ENCODE measurements at regions not wholly inside any gene's neighbourhood (a gene's known extent, or its start where the extent isn't known, plus 50 kb on each side); places are given as distances from the start of the nearest gene placed in this dataset.
"Not testable (repeated sequence)": the region's sequence is repeated elsewhere in the genome, so short reads cannot be mapped to it uniquely, and the experiment has no call there.

DNA sequence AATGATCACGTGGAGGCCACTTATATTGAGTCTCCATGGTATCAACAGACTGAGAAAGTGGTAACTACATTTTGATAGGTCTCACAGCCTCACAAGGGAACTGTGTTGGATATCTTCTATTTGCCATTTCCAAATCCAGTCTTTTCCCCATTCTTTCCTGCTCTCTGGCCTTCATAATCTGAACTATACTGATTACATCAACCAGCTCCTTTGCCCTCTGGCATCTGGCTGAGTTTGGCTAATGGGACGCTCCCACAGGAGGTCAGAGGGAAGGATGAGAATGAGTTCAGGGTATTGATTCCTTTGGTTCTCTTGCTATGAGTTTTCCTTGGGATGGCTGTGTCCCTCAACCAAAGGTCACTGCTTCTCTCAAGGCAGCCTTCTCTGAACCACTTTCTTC is 152.6 kb downstream of the RTL9 start:
- no peak for DNase-seq (ENCODE audit: low read depth, low spot score)

DNA sequence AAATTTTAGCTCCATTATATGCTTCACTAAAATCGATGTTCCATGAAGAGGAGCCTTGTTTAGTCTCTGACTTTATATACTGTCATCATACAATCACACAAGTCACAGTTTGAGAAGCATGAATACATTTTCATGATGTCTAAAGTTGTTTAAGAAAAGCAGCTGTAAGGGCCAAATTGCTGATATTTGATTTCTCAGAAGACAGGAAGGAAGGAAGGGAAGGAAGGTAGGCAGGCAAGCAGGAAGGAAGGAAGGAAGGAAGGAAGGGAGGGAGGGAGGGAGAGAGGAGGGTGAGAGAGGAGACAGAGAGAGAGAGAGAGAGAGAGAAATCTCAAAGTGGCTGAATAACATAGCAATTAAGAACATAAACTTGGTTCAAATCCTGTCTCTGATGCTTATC is 153.7 kb downstream of the RTL9 start:
- no peak for DNase-seq (ENCODE audit: low read depth, low spot score)

DNA sequence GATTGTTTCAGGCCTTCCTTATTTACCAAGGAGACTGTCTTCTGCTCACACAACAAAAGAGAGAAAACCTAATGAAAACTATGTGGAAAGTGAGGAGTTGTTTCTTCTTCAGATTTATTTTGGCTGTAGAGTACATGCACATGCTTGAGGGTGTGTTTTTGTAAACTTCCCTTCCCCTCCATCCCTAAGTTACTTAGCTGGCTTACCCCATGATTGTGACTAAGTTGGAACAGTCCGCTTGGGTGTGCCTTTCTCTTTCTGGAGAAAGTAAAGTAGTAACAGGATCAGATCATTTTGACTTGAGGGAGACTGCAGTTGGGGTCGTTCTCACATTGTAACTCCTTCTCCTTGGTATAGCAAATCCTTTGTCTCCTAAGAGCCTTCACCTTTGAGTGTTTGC is 155.9 kb downstream of the RTL9 start:
- no peak for DNase-seq (ENCODE audit: low read depth, low spot score)

DNA sequence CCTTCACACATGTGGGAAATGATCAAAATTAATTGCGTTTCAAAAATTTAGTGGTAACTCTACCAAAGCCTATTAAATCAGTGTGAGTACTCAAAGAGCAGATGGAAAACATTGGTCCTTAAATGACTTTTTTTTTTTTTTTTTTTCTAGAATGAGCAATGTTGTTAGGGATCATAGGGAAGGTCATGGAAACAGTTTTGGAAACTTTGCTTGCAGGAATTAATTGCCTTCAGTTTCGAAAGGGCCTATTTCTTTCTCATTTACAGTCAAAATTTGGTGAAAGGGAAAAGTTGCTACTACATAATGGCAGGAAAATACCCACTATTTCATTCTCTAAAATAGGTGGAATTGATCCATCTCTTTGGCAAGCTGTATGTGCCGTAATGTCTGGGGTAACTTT is 160.9 kb downstream of the RTL9 start:
- no peak for DNase-seq (ENCODE audit: low read depth, low spot score)

DNA sequence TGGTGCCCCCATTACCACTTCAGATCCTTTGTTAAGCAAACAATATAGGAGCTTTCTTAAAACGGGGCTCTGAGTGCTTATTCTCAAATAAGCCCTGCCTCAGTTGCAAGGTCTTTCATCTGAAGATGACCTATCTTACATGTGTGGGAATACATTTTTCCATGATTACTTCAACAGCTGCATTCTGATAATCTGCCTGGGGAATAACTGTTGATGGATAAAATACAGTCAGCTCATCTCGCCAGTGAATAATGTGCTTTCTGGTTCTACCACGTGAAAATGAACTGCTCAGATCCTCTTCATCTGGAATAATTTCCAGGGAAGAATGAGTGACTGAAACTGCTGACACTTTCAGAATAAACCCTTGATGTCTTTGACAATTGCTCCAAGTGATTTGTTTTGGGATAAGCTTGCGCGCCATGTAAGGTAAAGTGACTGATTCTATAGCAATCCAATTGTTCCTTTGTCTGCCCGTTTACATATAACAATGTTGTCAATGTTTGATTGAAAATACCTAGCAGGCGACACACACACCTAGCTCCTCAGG is 161.3 kb downstream of the RTL9 start:
- DNase-seq (ENCODE audit: low read depth, low spot score), result no peak

DNA sequence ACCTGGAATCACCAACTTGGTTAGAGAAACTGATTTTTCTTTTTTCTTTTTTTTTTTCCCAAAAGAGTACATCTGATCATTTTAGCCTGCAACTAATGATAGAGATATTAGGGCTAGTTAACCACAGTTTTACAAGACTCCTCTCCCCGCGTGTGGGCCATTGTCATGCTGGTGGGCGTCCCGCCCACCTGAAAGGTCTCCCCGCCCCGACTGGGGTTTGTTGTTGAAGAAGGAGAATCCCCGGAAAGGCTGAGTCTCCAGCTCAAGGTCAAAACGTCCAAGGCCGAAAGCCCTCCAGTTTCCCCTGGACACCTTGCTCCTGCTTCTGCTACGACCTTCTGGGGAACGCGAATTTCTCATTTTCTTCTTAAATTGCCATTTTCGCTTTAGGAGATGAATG is 162.0 kb downstream of the RTL9 start:
- not testable (repeated sequence) for DNase-seq (ENCODE audit: low read depth, low spot score)

DNA sequence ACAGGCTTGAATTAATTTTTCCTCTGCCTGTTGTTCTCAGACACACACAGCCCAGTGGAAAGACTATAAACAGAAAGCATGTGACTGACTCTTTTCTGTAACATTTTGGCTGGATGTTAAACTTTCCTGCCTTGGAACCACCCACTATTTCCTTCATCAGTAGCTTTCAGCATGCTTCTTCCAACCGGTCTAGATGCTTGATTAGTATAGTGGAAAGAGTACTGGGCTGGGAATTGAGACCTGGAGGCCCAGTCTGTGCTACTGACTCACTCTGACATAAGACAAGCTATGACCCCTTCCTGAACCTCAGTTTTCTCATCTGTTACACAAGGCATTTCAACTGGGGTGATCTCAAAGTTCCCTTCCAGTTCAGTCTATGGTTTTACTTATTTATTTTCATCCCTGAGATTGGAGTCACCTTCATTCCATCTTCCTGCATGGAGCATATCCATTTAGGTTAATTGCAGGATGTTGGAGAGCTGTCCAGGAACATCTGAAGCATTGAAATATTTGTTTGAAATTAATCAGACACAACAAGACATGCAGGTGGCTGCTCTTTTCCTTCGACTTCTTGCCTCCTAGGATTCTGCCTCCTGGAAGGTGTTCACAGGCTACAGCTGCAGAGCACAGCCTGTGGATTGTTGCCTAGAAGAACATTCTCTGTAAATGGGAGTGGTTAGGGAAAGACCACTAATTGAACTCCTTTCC is 173.4 kb downstream of the RTL9 start:
- DNase-seq (ENCODE audit: low read depth, low spot score), result no peak

DNA sequence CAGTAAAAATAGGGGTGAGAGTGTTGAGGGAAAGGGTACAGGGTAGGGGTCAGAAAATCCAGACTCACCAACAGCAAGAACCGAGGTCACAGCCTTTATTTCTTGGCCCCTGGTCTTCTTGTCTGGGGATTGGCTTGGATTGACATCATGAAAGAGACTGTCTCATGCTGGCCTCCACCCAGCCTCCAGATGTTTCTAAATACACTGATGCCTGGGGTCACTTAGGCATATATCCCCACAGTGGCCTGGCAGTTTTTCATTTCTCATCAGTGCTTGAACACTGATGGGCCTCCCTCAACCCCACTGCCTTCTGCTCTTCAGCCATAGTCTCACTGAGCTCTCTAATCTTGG is 173.9 kb downstream of the RTL9 start:
- DNase-seq (ENCODE audit: low read depth, low spot score), result no peak

DNA sequence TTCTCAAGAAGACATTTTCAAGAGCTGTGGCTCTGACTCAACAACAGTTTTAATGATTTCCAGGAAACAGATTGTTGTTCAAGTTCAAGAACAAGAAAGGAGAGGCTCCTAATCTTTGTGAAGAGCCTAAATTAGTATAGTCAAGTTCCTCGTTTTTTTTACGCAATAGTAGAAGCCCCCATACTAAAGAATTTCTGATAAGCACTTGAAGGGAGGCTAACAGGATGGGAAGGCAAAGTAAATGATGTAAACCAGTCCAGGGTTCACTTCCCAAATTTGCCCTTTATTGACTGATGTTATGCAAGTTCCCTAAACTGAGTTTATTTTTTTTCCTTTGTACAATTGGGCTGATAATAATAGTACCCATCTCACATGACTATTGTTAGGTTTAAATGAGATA is 178.2 kb downstream of the RTL9 start:
- no peak for DNase-seq (ENCODE audit: low read depth, low spot score)

DNA sequence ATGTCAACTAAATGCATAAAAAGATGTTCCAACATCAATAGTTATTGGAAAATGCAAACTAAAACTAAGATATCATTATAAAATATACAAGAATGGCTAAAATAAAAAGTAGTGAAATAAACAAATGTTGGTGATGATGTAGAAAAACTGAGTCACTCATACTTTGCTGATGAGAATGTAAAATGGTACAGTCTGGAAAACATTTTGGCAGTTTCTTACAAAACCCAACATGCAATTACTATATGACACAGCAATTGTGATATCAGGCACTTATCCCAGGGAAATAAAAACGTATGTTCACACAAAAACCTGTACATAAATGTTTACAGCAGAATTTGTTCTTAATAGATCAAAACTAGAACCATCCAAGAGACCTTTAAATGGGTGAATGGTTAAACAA is 182.6 kb downstream of the RTL9 start:
- no peak for DNase-seq (ENCODE audit: low read depth, low spot score)

DNA sequence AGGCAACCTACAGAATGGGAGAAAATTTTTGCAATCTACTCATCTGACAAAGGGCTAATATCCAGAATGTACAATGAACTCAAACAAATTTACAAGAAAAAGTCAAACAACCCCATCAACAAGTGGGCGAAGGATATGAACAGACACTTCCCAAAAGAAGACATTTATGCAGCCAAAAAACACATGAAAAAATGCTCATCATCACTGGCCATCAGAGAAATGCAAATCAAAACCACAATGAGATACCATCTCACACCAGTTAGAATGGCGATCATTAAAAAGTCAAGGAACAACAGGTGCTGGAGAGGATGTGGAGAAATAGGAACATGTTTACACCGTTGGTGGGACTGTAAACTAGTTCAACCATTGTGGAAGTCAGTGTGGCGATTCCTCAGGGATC is 192.2 kb downstream of the RTL9 start:
- not testable (repeated sequence) for DNase-seq (ENCODE audit: low read depth, low spot score)

DNA sequence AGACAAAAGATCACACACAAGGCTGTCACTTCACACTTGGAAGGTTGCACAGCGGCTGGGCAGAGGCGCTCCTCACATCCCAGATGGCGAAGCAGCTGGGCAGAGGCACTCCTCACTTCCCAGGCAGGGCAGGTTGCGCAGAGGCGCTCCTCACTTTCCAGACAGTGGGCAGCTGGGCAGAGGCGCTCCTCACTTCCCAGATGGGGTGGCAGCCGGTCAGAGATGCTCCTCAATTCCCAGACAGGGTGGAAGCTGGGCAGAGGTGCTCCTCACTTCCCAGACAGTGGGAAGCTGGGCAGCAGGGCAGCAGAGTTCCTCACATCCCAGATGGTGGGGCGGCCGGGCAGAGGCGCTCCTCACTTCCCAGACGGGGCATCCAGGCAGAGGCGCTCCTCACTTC is 199.2 kb downstream of the RTL9 start:
- DNase-seq (ENCODE audit: low read depth, low spot score), result no peak

DNA sequence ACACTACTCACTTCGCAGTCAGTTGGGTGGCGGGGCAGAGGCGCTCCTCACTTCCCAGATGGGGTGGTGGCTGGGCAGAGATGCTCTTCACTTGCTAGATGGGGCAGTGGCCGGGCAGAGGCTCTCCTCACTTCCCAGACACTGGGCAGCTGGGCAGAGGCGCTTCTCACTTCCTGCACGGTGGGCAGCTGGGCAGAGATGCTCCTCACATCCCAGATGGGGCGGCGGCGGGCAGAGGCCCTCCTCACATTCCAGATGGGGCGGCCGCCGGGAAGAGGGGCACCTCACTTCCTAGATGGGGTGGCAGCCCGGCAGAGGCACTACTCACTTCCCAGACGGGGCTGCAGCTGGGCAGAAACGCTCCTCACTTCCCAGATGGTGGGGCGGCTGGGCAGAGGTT is 199.8 kb downstream of the RTL9 start:
- no peak for DNase-seq (ENCODE audit: low read depth, low spot score)

DNA sequence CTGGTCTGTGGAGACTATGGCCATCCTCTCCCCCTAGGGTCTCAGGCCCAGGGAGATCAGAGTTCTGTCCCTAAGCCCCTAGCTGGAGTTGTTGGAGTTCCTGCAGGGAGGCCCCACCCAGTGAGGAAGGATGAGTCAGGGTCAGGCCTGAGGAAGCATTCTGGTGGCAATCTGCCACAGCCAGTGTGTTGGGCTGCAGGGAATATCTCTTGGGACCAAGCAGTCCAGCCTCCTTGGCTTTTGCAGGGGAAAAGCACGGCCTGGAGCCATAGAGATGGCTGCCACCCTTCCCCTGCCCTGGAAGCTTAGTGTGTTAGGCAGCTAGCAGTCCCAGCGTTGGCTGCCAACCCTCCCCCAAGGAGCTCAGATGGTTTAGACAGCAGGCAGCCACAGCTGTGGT is 202.4 kb downstream of the RTL9 start:
- DNase-seq (ENCODE audit: low read depth, low spot score), result no peak

DNA sequence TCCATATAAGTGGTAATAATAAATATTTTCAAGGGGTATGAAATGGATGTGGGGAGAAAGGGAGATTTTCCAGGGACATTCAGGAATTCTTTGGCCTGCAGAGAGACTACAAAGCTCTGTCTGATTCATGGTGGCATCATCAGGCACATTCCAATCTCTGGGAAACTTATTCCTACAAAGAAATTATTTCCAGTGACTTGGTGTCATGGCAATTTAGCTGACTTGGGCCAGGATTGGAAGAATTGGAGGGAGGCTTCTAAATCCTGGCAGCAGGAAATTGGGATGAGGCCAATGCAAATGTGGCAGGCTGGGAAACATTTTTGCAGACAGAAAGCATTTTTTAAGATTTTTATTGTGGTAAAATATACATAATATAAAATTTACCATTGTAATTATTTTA is 204.6 kb downstream of the RTL9 start:
- DNase-seq (ENCODE audit: low read depth, low spot score), result no peak

DNA sequence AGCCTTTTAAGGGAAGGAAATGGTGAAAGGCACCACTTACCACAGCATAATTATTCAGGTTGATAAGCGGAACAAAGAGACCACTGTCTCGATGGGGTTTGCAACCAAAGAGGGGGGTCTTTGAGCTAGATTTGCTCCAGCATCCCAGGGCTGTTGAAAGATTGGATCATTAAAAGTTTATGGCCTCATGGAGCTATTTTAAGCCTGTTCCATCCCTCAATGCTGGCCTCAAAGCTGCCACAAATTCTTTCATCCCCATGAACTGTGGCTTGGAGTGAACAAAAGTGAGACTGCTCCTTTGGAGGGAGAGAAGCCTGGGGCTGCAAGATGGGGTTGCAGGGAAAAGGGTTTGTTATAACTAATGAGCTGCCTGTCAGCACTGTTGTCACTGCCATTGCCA is 209.8 kb downstream of the RTL9 start:
- DNase-seq (ENCODE audit: low read depth, low spot score), result no peak

DNA sequence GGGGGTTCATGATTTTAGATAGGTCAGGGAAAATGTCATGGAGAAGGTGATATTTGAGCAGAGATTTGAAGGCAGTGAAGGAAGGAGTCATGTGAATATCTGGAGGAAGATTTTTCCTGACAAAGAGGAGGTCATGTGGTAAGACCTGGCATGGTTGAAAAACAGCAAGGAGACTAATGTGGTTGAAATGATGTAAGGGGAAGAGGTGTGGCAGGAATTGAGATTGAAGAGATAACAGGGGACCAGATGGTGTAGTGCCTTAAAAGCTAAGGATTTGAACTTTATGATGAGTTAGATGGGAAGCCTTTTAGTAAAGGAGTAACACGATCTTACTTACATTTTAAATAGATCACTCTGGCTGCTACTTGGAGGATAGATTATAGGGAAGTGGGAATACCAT is 210.9 kb downstream of the RTL9 start:
- DNase-seq (ENCODE audit: low read depth, low spot score), result no peak

DNA sequence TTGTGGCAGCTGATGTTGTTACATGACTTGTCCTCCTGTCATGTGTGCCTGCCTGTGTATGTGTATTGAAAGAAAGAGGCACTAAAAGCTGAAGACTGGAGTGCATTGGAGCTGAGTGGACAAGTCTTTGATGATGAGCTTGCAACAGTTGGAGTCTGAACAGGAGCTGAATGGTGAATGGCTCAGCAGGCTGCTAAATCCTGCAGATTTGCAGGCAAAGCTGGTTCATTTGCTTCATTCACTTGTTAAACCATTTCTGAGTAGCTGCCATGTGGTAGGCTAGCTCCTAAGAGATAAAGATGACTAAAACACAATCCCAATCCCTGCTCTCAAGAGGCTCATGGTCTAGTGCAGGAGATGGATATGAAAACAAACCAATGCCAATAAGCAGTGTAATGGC is 217.3 kb downstream of the CHRDL1 start:
- no peak for DNase-seq (ENCODE audit: low read depth, low spot score)

DNA sequence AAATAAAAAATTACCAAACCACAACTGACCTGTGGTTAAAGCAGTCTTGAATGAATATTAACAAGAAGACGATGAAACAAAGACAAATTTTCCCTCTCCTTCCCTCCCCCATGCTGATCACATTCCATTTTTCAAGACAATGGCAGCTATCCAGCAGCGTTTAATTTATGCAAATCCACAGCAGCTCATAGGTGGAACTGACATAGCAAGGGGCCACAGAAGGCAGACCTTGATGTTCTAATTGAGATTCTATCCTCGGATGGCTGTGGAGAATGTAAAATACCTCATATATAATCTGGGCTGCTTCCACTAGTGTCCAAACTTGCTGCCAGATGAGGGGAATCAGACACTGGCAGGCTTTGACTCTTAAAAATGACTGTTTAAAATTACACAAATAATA is 211.5 kb downstream of the CHRDL1 start:
- no peak for DNase-seq (ENCODE audit: low read depth, low spot score)

DNA sequence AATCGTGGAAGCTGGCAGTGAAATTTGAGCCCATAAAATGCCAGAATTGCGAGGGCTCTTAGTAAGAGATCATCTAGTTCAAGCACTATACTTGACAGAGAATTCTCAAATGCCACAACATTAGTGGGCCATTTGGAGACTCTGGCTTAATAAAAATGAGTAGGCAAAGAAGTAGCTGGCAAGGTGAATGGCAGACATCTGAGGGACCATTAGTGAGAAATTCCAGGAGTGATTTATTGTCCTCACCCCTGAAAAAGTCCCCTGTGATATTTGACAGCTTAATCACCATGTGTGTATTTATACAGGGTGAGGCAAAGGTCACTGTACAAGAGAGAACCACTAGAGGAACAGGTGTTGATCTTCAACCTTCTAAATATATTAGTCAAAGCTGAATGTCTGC is 207.5 kb downstream of the CHRDL1 start:
- no peak for DNase-seq (ENCODE audit: low read depth, low spot score)

DNA sequence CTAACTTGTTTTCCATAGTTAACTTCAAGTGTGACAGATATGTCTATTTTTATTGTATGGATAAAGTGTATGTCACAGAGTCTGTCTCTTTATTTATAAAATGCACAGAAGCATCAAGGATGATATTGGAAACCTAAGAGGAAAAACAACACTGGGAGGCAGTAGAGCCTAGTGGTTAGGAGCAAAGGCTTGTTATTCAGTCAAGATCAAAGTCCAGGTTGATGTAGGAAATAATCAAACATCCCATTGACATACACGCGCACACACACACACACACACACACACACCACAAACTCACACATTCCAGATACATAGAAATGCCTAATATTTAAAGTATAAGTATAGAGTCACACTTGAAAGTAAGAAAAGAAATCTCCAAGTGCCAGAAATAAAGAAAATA is 206.8 kb downstream of the CHRDL1 start:
- no peak for DNase-seq (ENCODE audit: low read depth, low spot score)

DNA sequence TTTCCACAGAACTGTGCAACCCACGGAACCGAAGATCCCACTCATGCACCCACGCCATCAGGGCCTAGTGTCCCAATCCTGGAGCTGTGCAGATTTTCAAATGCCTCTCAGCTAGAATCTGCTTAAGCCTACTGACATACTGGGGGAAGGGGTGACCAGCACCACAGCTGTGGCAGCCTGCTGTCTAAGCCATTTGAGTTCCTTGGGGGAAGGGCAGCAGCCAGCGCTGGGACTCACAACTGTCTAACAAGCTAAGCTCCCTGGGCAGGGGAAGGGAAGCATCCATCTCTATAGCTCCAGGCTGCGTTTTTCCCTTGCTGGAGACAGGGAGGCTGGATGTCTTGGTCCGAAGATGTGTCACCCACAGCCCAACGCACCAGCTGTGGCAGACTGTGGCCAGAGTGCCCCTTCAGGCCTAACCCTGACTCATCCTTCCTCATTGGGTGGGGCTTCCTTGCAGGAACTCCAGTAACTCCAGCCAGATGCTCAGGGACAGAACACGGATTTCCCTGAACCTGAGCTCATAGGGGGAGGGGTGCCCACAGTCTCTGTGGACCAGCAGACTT is 194.8 kb downstream of the CHRDL1 start:
- no peak for DNase-seq (ENCODE audit: low read depth, low spot score)

DNA sequence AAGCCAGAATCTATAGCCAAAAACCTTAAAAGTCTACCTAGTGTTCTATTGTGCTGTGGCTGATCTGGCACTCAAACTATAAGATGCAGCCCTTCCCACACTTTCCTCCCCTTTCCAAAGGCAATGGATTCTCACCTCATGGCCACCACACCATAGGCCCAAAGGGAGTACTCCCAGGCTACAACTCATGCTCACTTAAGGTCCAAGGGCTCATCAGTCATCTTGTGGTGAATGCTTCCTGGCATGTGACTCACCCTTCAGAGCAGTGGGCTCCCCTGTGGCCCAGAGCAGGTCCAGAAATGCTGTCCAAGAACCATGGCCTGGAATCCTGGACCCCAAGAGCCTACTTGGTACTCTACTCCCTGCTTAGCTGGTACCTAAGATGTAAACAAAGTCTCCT is 181.0 kb downstream of the CHRDL1 start:
- no peak for DNase-seq (ENCODE audit: low read depth, low spot score)
